T47D (cell line): ENCODE measurements at regions not wholly inside any gene's neighbourhood (a gene's known extent, or its start where the extent isn't known, plus 50 kb on each side); places are given as distances from the start of the nearest gene placed in this dataset.
A peak's percentile ranks its signal among the peaks of the same experiment; 100 is the strongest.

Experiments used
- DNase-seq, 2 experiments: peaks; one replicate each; pipeline versions ENCODE4 v3.0.0 to v3.0.0-alpha.2; 2011 to 2012; ENCODE audit warnings: low read depth in 1 of 2, low spot score in 1 of 2
- JUND ChIP-seq: IDR thresholded peaks from 2 replicates; pipeline ENCODE4 v1.6.1; 2012; ENCODE audit warnings: low read depth
- in situ Hi-C: cut with HindIII; loops from 2 replicates; pipeline ENCODE4 v1.10.0; 2016; ENCODE audit warnings: low sequenced_read_pairs, low pct_unique_long_range_greater_than_20kb

DNA sequence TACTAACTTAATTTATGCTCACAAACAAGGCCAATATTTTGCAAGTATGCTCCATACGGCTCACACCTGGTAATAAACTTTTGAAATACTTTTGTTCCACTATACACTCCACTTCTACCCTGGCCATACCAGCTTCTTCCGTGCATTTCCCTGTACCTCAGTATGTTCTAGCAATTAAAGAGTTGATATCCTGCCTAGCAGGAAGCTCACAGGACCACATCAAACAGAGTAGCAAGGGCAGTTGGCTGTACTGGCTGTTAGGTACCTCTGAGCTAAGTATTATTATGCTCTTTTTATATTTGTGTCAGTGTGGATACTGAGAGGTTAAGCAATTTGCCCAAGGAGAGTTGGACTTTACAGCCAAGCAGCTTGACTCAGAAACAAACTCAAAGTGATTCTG is 257.7 kb downstream of the SLITRK6 start:
- no peak for DNase-seq
- no peak for TF ChIP-seq JUND
- in situ Hi-C loops = no loop called here

GRCh38 chr13:85538957-85539356 is 260.3 kb downstream of the SLITRK6 start:
- DNase-seq = no peak
- in situ Hi-C loops = no loop called here
- TF ChIP-seq JUND = no peak

DNA sequence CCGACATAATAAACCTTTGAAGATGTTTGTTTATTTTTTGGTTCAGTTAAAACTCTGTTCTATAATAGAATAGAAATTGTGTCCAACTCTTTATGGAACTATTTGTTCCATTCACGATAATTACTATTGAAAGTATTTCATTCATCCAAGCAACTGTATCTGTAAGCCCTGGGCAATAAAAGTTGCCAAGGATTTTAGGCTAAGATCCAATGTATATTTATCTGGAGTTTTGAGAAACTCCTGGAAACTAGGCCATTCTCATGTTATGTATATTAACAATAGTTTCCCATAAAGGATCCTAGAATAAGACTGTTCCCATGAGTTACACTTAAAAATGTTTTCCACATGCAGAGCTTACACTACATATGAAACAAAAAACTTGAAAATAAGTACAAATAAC is 261.6 kb downstream of the SLITRK6 start:
- in situ Hi-C loops = no loop called here
- TF ChIP-seq JUND = no peak
- DNase-seq = no peak

- no peak for DNase-seq
- no peak for TF ChIP-seq JUND
- in situ Hi-C loops = no loop called here
Observed at GRCh38 chr13:85536706-85537105, 262.5 kb downstream of the SLITRK6 start.

DNA sequence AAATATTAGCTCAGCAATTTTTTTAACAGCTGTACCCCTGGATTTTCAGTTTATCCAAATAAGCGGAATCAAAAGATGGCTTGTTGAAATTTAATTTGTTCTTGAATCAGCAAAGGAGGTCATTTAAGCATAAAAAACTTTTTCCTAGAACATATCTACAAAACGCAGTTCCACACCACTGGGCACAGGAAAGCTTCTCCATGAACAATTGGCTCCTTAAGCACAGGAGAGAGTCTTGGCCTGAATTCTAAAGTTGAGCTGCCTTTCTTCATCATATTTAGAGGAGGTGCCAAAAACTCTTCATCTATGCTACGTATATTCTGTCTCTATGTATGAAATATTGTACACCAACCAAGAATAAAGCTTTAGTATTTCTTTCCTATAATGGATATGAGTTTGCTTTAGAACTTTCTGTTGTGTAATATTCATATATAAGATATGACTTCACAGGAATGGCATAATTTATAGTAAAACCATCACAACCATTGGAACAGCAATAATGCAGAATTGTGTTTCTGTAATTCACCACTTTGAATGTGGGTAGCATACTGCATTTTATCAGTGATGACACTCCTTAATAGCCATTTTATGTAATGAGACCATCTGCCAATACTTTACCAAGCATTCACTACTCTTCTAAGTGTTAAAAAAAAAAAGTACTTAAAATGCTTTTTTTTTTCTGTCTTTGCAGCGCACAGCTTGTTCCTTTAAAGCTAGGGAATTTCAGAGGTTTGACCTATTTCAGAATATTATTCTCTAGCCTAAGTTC is 263.7 kb downstream of the SLITRK6 start:
- in situ Hi-C loops = no loop called here
- TF ChIP-seq JUND = no peak
- DNase-seq = no peak

DNA sequence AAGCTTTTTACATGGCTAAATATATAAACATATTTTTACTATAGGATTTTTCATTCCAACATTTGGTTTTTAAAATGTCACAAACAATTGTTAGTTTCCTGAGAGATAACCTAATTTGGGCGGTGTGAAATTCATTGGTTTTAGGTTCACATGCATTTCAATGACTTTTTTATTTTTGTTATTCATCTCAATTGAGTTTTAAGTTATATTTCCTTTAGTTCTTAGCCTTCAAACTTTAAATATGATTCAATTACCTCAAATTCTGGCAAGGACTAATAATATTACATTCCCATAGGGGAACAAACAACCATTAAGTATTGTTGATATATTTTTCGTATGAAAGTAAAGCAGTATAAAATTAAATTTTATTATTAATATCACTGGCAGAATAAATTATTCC is 265.3 kb downstream of the SLITRK6 start:
- DNase-seq = no peak
- no peak for TF ChIP-seq JUND
- in situ Hi-C loops = no loop called here

DNA sequence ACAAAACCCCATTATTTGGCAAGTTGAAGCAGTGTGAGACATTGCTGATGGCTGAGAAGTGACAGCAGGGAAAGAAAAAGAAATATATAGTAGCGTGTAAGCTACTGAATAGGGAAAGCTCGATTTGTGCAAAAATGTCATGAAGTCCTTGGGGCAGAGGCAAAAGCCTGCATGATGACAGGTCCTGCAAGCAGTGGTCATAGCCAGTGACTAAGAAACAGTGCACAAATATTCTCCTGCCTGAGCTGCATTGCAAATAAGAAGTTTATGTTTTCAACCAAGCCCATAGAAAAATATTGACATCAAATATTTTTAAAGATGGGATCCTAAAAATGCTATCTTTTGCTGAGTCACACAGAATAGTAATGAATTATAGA is 270.0 kb downstream of the SLITRK6 start:
- DNase-seq = no peak

DNA sequence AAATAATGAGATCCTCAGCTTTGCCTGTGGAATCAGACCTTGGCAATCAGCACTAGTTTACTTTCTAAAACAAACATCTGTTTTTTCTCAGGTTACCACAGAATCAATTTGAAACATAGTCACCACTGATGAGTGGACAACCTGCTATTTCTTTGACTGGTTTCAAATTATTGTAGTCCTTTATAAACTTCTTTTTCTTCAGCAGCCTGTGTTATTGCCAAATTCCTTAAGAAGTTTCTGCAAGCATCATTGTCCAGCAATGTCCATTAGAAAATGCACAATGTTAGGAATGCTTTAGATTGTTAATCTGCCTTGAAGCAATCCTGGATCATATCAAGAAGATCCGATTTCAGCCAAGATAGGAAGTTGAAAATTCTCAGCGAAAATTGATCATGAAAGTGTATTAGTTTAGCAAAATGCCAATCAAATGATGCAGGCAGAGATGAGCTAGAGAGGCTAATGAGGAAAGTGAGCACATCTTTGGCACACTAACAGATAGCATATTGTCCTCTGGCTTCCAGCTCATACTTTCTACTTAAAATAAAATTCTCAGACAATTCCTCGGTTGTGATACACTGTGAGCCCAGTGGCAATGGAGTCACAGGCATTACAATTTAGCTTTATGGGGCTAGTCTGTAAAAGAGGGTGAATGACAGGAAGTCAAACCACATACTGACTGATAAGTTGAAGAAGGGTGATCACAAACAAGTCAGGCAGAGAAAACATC is 270.6 kb downstream of the SLITRK6 start:
- TF ChIP-seq JUND = no peak
- in situ Hi-C loops = no loop called here
- no peak for DNase-seq

More for the DNA sequence above, 270.0 kb downstream of the SLITRK6 start:
- in situ Hi-C loops = no loop called here
- TF ChIP-seq JUND = no peak

GRCh38 chr13:85527316-85527715 is 271.9 kb downstream of the SLITRK6 start:
- TF ChIP-seq JUND = no peak
- in situ Hi-C loops = no loop called here
- no peak for DNase-seq

- DNase-seq = no peak
- in situ Hi-C loops = no loop called here
- TF ChIP-seq JUND = no peak
Observed at GRCh38 chr13:85525411-85525810, 273.8 kb downstream of the SLITRK6 start.

DNA sequence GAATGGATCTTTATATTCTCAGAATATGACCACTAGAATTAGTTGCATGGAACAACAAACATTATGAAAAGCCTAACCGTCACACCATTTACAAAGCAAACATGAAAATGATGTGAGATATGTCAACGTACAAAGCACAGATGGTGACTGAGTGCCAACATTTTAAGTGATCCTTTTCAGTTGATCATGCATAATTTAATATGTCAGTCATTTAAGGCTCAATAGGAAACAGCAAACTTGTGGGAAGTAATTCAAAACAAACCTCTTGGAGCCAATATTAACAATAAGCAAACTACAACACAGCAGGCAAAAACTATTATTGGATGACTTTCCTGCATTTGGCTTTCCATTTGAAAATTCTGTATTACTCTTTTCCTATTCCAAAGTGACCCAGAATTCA is 277.6 kb downstream of the SLITRK6 start:
- no peak for TF ChIP-seq JUND
- in situ Hi-C loops = no loop called here
- DNase-seq = peak in 1 of 2 experiments; percentile 35

DNA sequence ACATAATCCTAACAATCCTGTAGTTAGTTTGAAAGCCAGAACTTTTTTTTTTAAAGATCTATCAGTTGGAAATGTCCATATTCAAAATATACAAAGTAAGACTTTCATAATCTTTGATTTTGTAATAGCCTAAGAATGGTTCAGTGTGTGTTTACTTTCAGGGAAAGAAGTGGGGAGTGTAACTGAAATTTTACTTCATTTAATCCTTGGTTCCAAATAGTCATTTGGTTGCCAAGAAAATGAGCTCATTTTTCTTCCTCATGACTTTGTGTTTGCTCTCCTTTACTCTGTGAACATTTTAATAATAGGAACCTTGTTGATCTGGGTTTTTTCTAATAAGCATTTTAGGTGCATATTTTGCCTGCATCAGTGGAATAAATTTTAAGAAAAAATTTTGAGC is 278.8 kb downstream of the SLITRK6 start:
- TF ChIP-seq JUND = no peak
- no peak for DNase-seq
- in situ Hi-C loops = no loop called here

- in situ Hi-C loops = no loop called here
- TF ChIP-seq JUND = no peak
Observed at GRCh38 chr13:85519363-85519762, 279.9 kb downstream of the SLITRK6 start.

More at GRCh38 chr13:85519363-85519762, 279.9 kb downstream of the SLITRK6 start:
- DNase-seq = no peak
